Neuronal stem cell (in vitro differentiated cells): ENCODE measurements at regions not wholly inside any gene's neighbourhood (a gene's known extent, or its start where the extent isn't known, plus 50 kb on each side); places are given as distances from the start of the nearest gene placed in this dataset.

Source experiments
- DNase-seq: peaks from one replicate; pipeline ENCODE4 v3.0.0-alpha.2; 2013; ENCODE audit warnings: low spot score
- H2AFZ ChIP-seq: one replicate; pipeline ENCODE4 v1.6.1; 2013; ENCODE audit warnings: mild to moderate bottlenecking, low read length, inconsistent platforms
- H2AK5ac ChIP-seq: 2 replicates; pipeline ENCODE4 v1.6.1; 2013; ENCODE audit warnings: low read depth, mild to moderate bottlenecking, inconsistent platforms, low read length, moderate library complexity, mixed read lengths
- H2BK120ac ChIP-seq: 2 replicates; pipeline ENCODE4 v1.6.1; 2013; ENCODE audit warnings: low read depth, mild to moderate bottlenecking, inconsistent platforms, low read length, moderate library complexity, mixed read lengths
- H2BK12ac ChIP-seq: one replicate; pipeline ENCODE4 v1.6.1; 2013; ENCODE audit warnings: low read length, inconsistent platforms
- H2BK15ac ChIP-seq: 2 replicates; pipeline ENCODE4 v1.6.1; 2013; ENCODE audit warnings: mild to moderate bottlenecking, low read length, inconsistent platforms, mixed read lengths
- H2BK5ac ChIP-seq: one replicate; pipeline ENCODE4 v1.6.1; 2013; ENCODE audit warnings: inconsistent platforms, mild to moderate bottlenecking, low read length, moderate library complexity
- H3K14ac ChIP-seq: one replicate; pipeline ENCODE4 v1.6.1; 2013; ENCODE audit warnings: low read length, inconsistent platforms
- H3K18ac ChIP-seq: 2 replicates; pipeline ENCODE4 v1.6.1; 2013; ENCODE audit warnings: low read length, inconsistent platforms
- H3K23ac ChIP-seq: 2 replicates; pipeline ENCODE4 v1.6.1; 2013; ENCODE audit warnings: low read depth, mild to moderate bottlenecking, mixed read lengths, low read length, inconsistent platforms; ENCODE audit not compliant: poor library complexity
- H3K27ac ChIP-seq: replicated peaks from 3 replicates; pipeline ENCODE4 v1.5.1; 2013; ENCODE audit warnings: low read length, inconsistent platforms
- H3K27me3 ChIP-seq, 3 experiments: 2 replicates each; pipeline ENCODE4 v1.6.1; 2013; ENCODE audit warnings: low read length in 3 of 3, mild to moderate bottlenecking in 2 of 3, inconsistent platforms in 1 of 3, low read depth in 1 of 3, mixed read lengths in 1 of 3, moderate library complexity in 1 of 3; ENCODE audit not compliant: control insufficient read depth in 3 of 3, insufficient read depth in 3 of 3
- H3K36me3 ChIP-seq, 2 donors: replicated peaks in 1 of 2; 2 replicates each; pipeline ENCODE4 v1.6.1; 2013; ENCODE audit warnings: low read length in 2 of 2; ENCODE audit not compliant: control insufficient read depth in 2 of 2, insufficient read depth in 2 of 2
- H3K4ac ChIP-seq: 2 replicates; pipeline ENCODE4 v1.6.1; 2013; ENCODE audit warnings: inconsistent platforms, mild to moderate bottlenecking, low read length, moderate library complexity
- H3K4me1 ChIP-seq, 2 donors: 1 replicate in 1 of 2; 2 replicates in 1 of 2; pipeline ENCODE4 v1.6.1; 2013; ENCODE audit warnings: low read length in 2 of 2, low read depth in 1 of 2; ENCODE audit not compliant: control insufficient read depth in 2 of 2, insufficient read depth in 1 of 2
- H3K4me2 ChIP-seq: one replicate; pipeline ENCODE4 v1.6.1; 2013; ENCODE audit warnings: mild to moderate bottlenecking, low read length, inconsistent platforms; ENCODE audit not compliant: insufficient read depth, poor library complexity, severe bottlenecking
- H3K4me3 ChIP-seq, 2 donors: 2 replicates each; pipeline ENCODE4 v1.5.1; 2013; ENCODE audit warnings: low read length in 2 of 2, mild to moderate bottlenecking in 2 of 2, inconsistent platforms in 1 of 2, moderate library complexity in 1 of 2
- H3K79me1 ChIP-seq: one replicate; pipeline ENCODE4 v1.6.1; 2013; ENCODE audit warnings: low read depth, mild to moderate bottlenecking, inconsistent platforms, low read length, moderate library complexity
- H3K9ac ChIP-seq: one replicate; pipeline ENCODE4 v1.6.1; 2013; ENCODE audit warnings: mild to moderate bottlenecking, low read depth, low read length, inconsistent platforms; ENCODE audit not compliant: poor library complexity
- H3K9me3 ChIP-seq, 2 donors: replicated peaks in 1 of 2; 2 replicates each; pipeline versions ENCODE3 to v1.6.1; 2013; ENCODE audit warnings: low read length in 2 of 2, mild to moderate bottlenecking in 2 of 2, inconsistent platforms in 1 of 2, low read depth in 1 of 2, mixed read lengths in 1 of 2, moderate library complexity in 1 of 2; ENCODE audit not compliant: control insufficient read depth in 2 of 2, insufficient read depth in 1 of 2
- H4K8ac ChIP-seq: one replicate; pipeline ENCODE4 v1.6.1; 2013; ENCODE audit warnings: low read depth, mild to moderate bottlenecking, inconsistent platforms, low read length, moderate library complexity
- H4K91ac ChIP-seq: one replicate; pipeline ENCODE4 v1.6.1; 2013; ENCODE audit warnings: low read length, low read depth, mild to moderate bottlenecking, inconsistent platforms; ENCODE audit not compliant: poor library complexity
- WGBS, 2 donors: extraction: QIAGEN DNeasy Blood & Tissue Kit; methylation state at CpG; one replicate each; pipeline ENCODE4 v1.1.7; 2013; ENCODE audit warnings: missing lambda C conversion rate in 2 of 2, mixed read lengths in 1 of 2; ENCODE audit not compliant: insufficient read length in 2 of 2, insufficient replicate concordance in 1 of 2; ENCODE audit errors: extremely low coverage in 2 of 2; 5-methylcytosine and 5-hydroxymethylcytosine counted together

DNA sequence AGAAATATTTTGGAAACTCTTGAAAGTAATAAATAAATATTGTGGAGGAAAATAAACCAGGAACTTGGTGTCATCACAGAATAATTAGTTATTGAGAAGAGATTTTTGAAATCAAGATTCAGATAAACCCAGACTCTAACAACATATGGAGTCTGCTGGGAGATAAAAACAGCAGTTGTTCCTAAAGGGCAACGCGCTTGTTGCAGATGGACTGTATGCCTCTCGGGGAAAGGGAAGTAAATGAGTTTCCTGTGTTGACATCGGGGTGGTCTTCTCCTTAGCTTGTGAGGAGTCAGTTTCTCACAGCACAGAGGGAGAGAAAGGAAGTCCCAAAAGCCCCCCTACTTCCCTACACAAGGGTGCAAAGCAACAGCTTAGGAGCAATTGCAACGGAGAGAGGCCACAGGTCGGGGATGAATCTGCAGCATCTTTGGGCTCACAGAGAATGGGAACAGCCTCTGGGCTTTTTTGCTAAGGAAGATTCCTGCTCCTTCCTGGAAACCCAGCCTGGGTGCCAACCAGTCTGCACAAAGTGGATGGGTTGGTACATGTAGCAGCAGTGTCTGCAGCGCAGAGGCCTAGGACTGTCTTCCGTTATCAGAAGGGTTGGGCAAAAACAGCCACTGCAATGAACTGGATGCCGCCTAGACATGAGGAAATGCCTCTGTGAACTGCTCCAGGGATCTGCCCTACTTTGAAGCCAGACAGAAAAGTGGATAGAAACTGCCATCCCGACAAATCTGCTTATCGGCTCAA lies 603.0 kb upstream of the NRSN1 start:
- H2AFZ ChIP-seq: peak overlapping the region; percentile 72

DNA sequence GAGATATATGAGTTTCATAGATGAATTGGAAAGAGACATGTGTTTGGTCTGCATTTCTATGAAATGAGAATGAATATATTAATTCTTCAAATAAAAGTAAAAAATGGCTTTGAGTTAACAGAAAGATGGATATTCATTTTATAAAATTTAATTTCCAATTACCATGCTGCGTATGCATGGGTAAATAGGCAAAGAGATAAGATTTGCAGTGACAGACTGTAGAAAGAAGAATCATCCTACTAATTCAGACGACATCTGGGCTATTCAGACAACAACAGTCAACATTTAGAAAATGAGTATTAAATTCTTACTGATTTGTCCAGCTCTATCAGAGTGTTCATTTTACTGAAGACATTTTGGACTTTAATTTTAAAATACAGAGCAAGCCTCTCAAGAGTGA lies 602.2 kb upstream of the NRSN1 start:
- H3K36me3 ChIP-seq: no peaks in the 10 kb centered on the region
- no peak overlapping the region for H2BK12ac ChIP-seq
- no peak overlapping the region for H3K4me2 ChIP-seq
- no peak overlapping the region for H3K4ac ChIP-seq
- H2AK5ac ChIP-seq: no peak overlapping the region
- H3K4me3 ChIP-seq: no peak overlapping the region
- no peaks in the 10 kb centered on the region for H3K79me1 ChIP-seq
- H2AFZ ChIP-seq: no peak overlapping the region
- H4K8ac ChIP-seq: no peak overlapping the region
- H2BK120ac ChIP-seq: no peak overlapping the region
- no peak overlapping the region for H3K23ac ChIP-seq
- WGBS, 2 donors: no CpG with 5 or more reads among the region's 2 CpGs
- no peaks in the 10 kb centered on the region for H3K9me3 ChIP-seq
- no peak overlapping the region for H3K9ac ChIP-seq
- no peak overlapping the region for H3K18ac ChIP-seq
- no peak for DNase-seq
- peaks cover 0 to 4% of the 10 kb centered on the region in 2 donors for H3K4me1 ChIP-seq
- H4K91ac ChIP-seq: no peak overlapping the region
- H3K27ac ChIP-seq: no peak overlapping the region
- H3K27me3 ChIP-seq: no peaks in the 10 kb centered on the region
- no peak overlapping the region for H3K14ac ChIP-seq
- no peak overlapping the region for H2BK15ac ChIP-seq
- no peak overlapping the region for H2BK5ac ChIP-seq

More for the DNA sequence above, 603.0 kb upstream of the NRSN1 start:
- H3K18ac ChIP-seq: no peak overlapping the region
- no peak overlapping the region for H3K4me3 ChIP-seq
- no peaks in the 10 kb centered on the region for H3K27me3 ChIP-seq
- H3K14ac ChIP-seq: peak overlapping the region; percentile 1
- no peak overlapping the region for H3K4ac ChIP-seq
- no peaks in the 10 kb centered on the region for H3K36me3 ChIP-seq
- no peak overlapping the region for H2AK5ac ChIP-seq
- no peaks in the 10 kb centered on the region for H3K9me3 ChIP-seq
- no peak overlapping the region for H3K9ac ChIP-seq
- no peak overlapping the region for H2BK5ac ChIP-seq
- no peak overlapping the region for H2BK12ac ChIP-seq
- no CpG with 5 or more reads among the region's 11 CpGs for WGBS, 2 donors
- H4K91ac ChIP-seq: no peak overlapping the region
- no peak overlapping the region for H3K27ac ChIP-seq
- H2BK120ac ChIP-seq: peak overlapping the region; percentile 5
- H3K23ac ChIP-seq: no peak overlapping the region
- no peak overlapping the region for H2BK15ac ChIP-seq
- peaks cover 0 to 4% of the 10 kb centered on the region in 2 donors for H3K4me1 ChIP-seq
- no peaks in the 10 kb centered on the region for H3K79me1 ChIP-seq
- DNase-seq: no peak
- no peak overlapping the region for H4K8ac ChIP-seq
- no peak overlapping the region for H3K4me2 ChIP-seq

- H3K9ac ChIP-seq: no peak overlapping the region
- no peak overlapping the region for H3K23ac ChIP-seq
- H2BK5ac ChIP-seq: no peak overlapping the region
- no peak overlapping the region for H3K4me2 ChIP-seq
- H2BK15ac ChIP-seq: no peak overlapping the region
- H3K36me3 ChIP-seq: no peaks in the 10 kb centered on the region
- H3K27me3 ChIP-seq: no peaks in the 10 kb centered on the region
- no peak overlapping the region for H4K91ac ChIP-seq
- H3K4ac ChIP-seq: no peak overlapping the region
- no peak overlapping the region for H2AK5ac ChIP-seq
- peak overlapping the region; percentile 64 for H2AFZ ChIP-seq
- no peak overlapping the region for H3K18ac ChIP-seq
- no peak for DNase-seq
- H3K14ac ChIP-seq: no peak overlapping the region
- no peak overlapping the region for H3K27ac ChIP-seq
- H3K79me1 ChIP-seq: no peaks in the 10 kb centered on the region
- H2BK12ac ChIP-seq: no peak overlapping the region
- H3K9me3 ChIP-seq: no peaks in the 10 kb centered on the region
- no peak overlapping the region for H4K8ac ChIP-seq
- H3K4me1 ChIP-seq: peaks cover 0 to 4% of the 10 kb centered on the region in 2 donors
- H3K4me3 ChIP-seq: no peak overlapping the region
- H2BK120ac ChIP-seq: no peak overlapping the region
Observed at GRCh38 chr6:23524548-23524947, 601.5 kb upstream of the NRSN1 start.

DNA sequence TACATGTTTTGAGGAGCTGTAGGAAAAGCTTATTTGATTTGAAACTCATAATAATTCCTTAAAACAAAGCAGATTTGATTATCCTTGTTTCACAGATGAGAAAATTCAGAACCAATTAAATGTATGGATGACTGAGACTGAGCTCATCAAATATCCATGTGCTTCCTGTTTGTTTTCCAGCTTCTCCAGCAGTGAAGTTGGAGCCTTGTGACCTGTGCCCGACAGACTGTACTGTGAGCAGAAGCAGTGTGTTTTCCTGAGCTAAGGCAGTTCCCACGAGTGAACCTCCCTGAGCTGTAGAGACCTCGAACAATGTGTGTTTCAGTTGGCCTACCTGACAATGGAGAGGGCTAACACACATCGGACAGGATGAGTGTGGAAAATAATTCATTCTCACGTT lies 599.5 kb upstream of the NRSN1 start:
- no peaks in the 10 kb centered on the region for H3K79me1 ChIP-seq
- H3K14ac ChIP-seq: no peak overlapping the region
- H2BK12ac ChIP-seq: no peak overlapping the region
- no peak overlapping the region for H2BK15ac ChIP-seq
- H2BK120ac ChIP-seq: no peak overlapping the region
- no peak overlapping the region for H3K23ac ChIP-seq
- H2BK5ac ChIP-seq: no peak overlapping the region
- H3K27ac ChIP-seq: no peak overlapping the region
- H3K36me3 ChIP-seq: no peaks in the 10 kb centered on the region
- no peak overlapping the region for H2AK5ac ChIP-seq
- H3K4me3 ChIP-seq: no peak overlapping the region
- H3K9ac ChIP-seq: no peak overlapping the region
- H4K91ac ChIP-seq: no peak overlapping the region
- H2AFZ ChIP-seq: peak overlapping the region; percentile 52
- H3K4me2 ChIP-seq: no peak overlapping the region
- no peak for DNase-seq
- H3K18ac ChIP-seq: no peak overlapping the region
- peaks cover 0 to 4% of the 10 kb centered on the region in 2 donors for H3K4me1 ChIP-seq
- no peak overlapping the region for H3K4ac ChIP-seq
- no peaks in the 10 kb centered on the region for H3K27me3 ChIP-seq
- no peak overlapping the region for H4K8ac ChIP-seq
- no CpG with 5 or more reads among the region's 5 CpGs for WGBS, 2 donors
- no peaks in the 10 kb centered on the region for H3K9me3 ChIP-seq
